A673 (cell line): ENCODE measurements at regions not wholly inside any gene's neighbourhood (a gene's known extent, or its start where the extent isn't known, plus 50 kb on each side); places are given as distances from the start of the nearest gene placed in this dataset.

Experiments used
- BruUV-seq: library from RNA; stranded (reverse); fragments of 400-500 nt; replicated peaks from 2 replicates; lab custom pipeline; 2021; lab: Mats Ljungman, UMichigan
- CTCF ChIA-PET: fragments of 300-600 bp; sonication (Branson Sonifier 250); formaldehyde crosslinking; loops from one replicate; lab custom pipeline; 2022; ENCODE audit warnings: antibody characterized with exemption; lab: Charles Lee
- POLR2A ChIA-PET: fragments of 300-600 bp; sonication (Branson Sonifier 250); formaldehyde crosslinking; loops from one replicate; lab custom pipeline; 2022; ENCODE audit warnings: antibody characterized with exemption; ENCODE audit not compliant: low non-redundant PET; lab: Charles Lee
- DNase-seq: peaks from one replicate; pipeline ENCODE4 v3.0.0-alpha.2; 2015; ENCODE audit warnings: low spot score
- H3K27ac ChIP-seq: fragments of 200-600 bp; sonication (generic); 2 replicates; pipeline ENCODE4 v1.5.1; 2016; ENCODE audit warnings: mixed run types, low read depth, mild to moderate bottlenecking, mixed read lengths, antibody characterized with exemption, low read length; ENCODE audit not compliant: poor library complexity, severe bottlenecking
- H3K27me3 ChIP-seq: fragments of 200-600 bp; sonication (generic); replicated peaks from 2 replicates; pipeline ENCODE4 v1.6.1; 2017; ENCODE audit warnings: mixed run types, low read depth, mild to moderate bottlenecking, mixed read lengths, antibody characterized with exemption, low read length; ENCODE audit not compliant: insufficient read depth, poor library complexity
- H3K36me3 ChIP-seq: fragments of 200-600 bp; sonication (generic); 2 replicates; pipeline ENCODE4 v1.6.1; 2016; ENCODE audit warnings: mixed run types, mild to moderate bottlenecking, mixed read lengths, antibody characterized with exemption, low read length; ENCODE audit not compliant: insufficient read depth, poor library complexity, severe bottlenecking
- H3K4me1 ChIP-seq: fragments of 200-600 bp; sonication (generic); 2 replicates; pipeline ENCODE4 v1.6.1; 2017; ENCODE audit warnings: mixed run types, mild to moderate bottlenecking, mixed read lengths, antibody characterized with exemption, low read length; ENCODE audit not compliant: insufficient read depth, poor library complexity, severe bottlenecking
- H3K4me3 ChIP-seq: fragments of 200-600 bp; sonication (generic); 2 replicates; pipeline ENCODE4 v1.5.1; 2016; ENCODE audit warnings: low read depth, mixed run types, mild to moderate bottlenecking, mixed read lengths, low read length; ENCODE audit not compliant: poor library complexity, severe bottlenecking
- H3K9me3 ChIP-seq: fragments of 200-600 bp; sonication (generic); 2 replicates; pipeline ENCODE4 v1.6.1; 2016; ENCODE audit warnings: mixed run types, low read depth, mild to moderate bottlenecking, mixed read lengths, antibody characterized with exemption, low read length; ENCODE audit not compliant: poor library complexity, severe bottlenecking
- CTCF ChIP-seq: fragments of 300-800, 200-600 bp; sonication (generic); conservative IDR thresholded peaks from 2 replicates; pipeline ENCODE4 v1.5.1; 2017; ENCODE audit warnings: low read depth, mild to moderate bottlenecking, antibody characterized with exemption, low read length, moderate library complexity, mixed read lengths
- EZH2 ChIP-seq: fragments of 200-600 bp; sonication (generic); IDR thresholded peaks from 2 replicates; pipeline ENCODE4 v1.6.1; 2017; ENCODE audit warnings: borderline replicate concordance, low read depth, mild to moderate bottlenecking, mixed read lengths, antibody characterized with exemption, low read length; ENCODE audit not compliant: poor library complexity, severe bottlenecking
- intact Hi-C: fragments of 100-400 bp; cut with micrococcal nuclease; formaldehyde crosslinking; loops from one replicate; pipeline ENCODE4 v1.10.0; 2022; ENCODE audit not compliant: unreplicated experiment

GRCh38 chr10:53075469-53075868 is 302.9 kb upstream of the MBL2 start:
- Histone ChIP-seq H3K36me3 (no peaks in the 10 kb centered on the region), H3K4me1 (no peaks in the 10 kb centered on the region), H3K4me3 (no peak overlapping the region), H3K27ac (no peak overlapping the region), H3K27me3 (no peaks in the 10 kb centered on the region), H3K9me3 (peaks cover 5% of the 10 kb centered on the region)
- ChIA-PET POLR2A (no interaction called here), CTCF (no interaction called here)
- BruUV-seq, result no TSS peak
- TF ChIP-seq EZH2 (no peak), CTCF (no peak)
- intact Hi-C loops, result no loop called here
- DNase-seq, result no peak

- Histone ChIP-seq H3K4me1 (no peaks in the 10 kb centered on the region), H3K36me3 (no peaks in the 10 kb centered on the region), H3K4me3 (no peak overlapping the region), H3K9me3 (peaks cover 2% of the 10 kb centered on the region), H3K27me3 (no peaks in the 10 kb centered on the region), H3K27ac (no peak overlapping the region)
- TF ChIP-seq CTCF, result no peak
- TF ChIP-seq EZH2, result no peak
- CTCF ChIA-PET, result no interaction called here
- no TSS peak for BruUV-seq
- DNase-seq, result no peak
- POLR2A ChIA-PET, result no interaction called here
- intact Hi-C loops, result no loop called here
Observed at GRCh38 chr10:53072144-53072543, 299.6 kb upstream of the MBL2 start.

DNA sequence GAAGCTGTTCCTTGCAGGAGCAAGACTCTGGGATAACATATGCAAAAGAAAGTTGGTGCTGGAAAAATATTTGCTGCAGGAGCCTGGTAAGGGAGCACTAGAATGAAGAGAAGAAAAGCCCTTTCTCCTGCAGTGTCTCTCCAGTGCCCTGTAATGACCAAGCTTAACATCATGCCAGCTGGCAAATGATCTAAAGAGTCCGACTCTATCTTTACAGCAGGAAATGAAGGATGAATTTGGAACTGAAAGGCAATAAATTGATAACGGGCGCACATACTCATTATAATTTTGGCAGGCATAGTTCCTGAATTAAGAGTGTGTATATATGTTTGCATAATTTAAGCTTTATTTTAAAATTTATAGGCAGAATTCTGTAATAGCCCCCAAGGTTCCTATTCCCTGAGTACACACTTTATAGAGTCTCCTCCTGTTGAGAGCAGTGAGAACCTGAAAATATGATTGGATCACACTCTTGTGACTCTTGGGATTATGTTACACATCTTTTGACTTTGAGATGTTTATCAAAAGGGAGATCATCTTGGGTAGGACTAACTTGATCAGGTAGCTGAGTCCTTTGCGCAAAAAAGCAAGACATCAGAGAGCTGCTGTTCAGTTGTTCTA is 299.0 kb upstream of the MBL2 start:
- no peaks in the 10 kb centered on the region for H3K4me1 ChIP-seq
- H3K27me3 ChIP-seq, result no peaks in the 10 kb centered on the region
- CTCF ChIA-PET, result no interaction called here
- no peak for TF ChIP-seq CTCF
- TF ChIP-seq EZH2, result no peak
- DNase-seq, result no peak
- no peaks in the 10 kb centered on the region for H3K9me3 ChIP-seq
- intact Hi-C loops, result no loop called here
- H3K4me3 ChIP-seq, result no peak overlapping the region
- H3K36me3 ChIP-seq, result no peaks in the 10 kb centered on the region
- POLR2A ChIA-PET, result interaction anchor here (0.6 kb wide), 1 partner anchor 488 kb away, joined by 4 read pairs; no protein-coding TSS in a partner anchor
- H3K27ac ChIP-seq, result no peak overlapping the region
- BruUV-seq, result no TSS peak
